H1 (cell line): ENCODE measurements at regions not wholly inside any gene's neighbourhood (a gene's known extent, or its start where the extent isn't known, plus 50 kb on each side); places are given as distances from the start of the nearest gene placed in this dataset.

Source experiments
- ASH2L ChIP-seq: fragments of 200-600, 300-600 bp; sonication (generic); IDR thresholded peaks from one replicate; pipeline ENCODE4 v1.7.1; 2017; ENCODE audit warnings: low read length
- CHD7 ChIP-seq: fragments of 300-600 bp; sonication (generic); IDR thresholded peaks from 2 replicates; pipeline ENCODE4 v1.7.1; 2012; ENCODE audit warnings: low read length, moderate library complexity, mild to moderate bottlenecking, inconsistent platforms; ENCODE audit not compliant: insufficient replicate concordance
- POU5F1 ChIP-seq: IDR thresholded peaks from 2 replicates; pipeline ENCODE4 v1.6.1; 2011; ENCODE audit warnings: low read depth, mild to moderate bottlenecking, low read length, moderate library complexity
- RAD21 ChIP-seq, 2 experiments: IDR thresholded peaks in 1 of 2; conservative IDR thresholded peaks in 1 of 2; 2 replicates each; pipeline ENCODE4 v1.6.1; 2011; ENCODE audit warnings: low read depth in 2 of 2, low read length in 2 of 2, improper control_type of control experiment in 1 of 2, inconsistent platforms in 1 of 2, mild to moderate bottlenecking in 1 of 2, moderate library complexity in 1 of 2
- RBBP5 ChIP-seq: IDR thresholded peaks from 2 replicates; pipeline ENCODE4 v1.7.1; 2012; ENCODE audit warnings: low read depth, mild to moderate bottlenecking, inconsistent platforms, low read length, moderate library complexity, borderline replicate concordance
- RFX5 ChIP-seq: IDR thresholded peaks from 2 replicates; pipeline ENCODE4 v1.6.1; 2011; ENCODE audit warnings: low read depth, low read length, improper control_type of control experiment, borderline replicate concordance
- RXRA ChIP-seq: IDR thresholded peaks from 2 replicates; pipeline ENCODE4 v1.6.1; 2011; ENCODE audit warnings: low read depth, mild to moderate bottlenecking, low read length, moderate library complexity; ENCODE audit not compliant: insufficient read depth

GRCh38 chr3:64940596-64941348, 253.0 kb upstream of the ADAMTS9 start (continued):
- TF ChIP-seq POU5F1: no peak
- no peak for TF ChIP-seq CHD7
- TF ChIP-seq RBBP5: no peak
- no peak for TF ChIP-seq RXRA
- TF ChIP-seq RAD21 (IDR thresholded peaks at IDR 0.05 in 1 of 2, conservative IDR thresholded peaks at IDR 0.05 in 1 of 2; ENCODE audit: low read depth in 2 of 2, low read length in 2 of 2): no peak
- TF ChIP-seq ASH2L: no peak
- no peak for TF ChIP-seq RFX5
